ENCODE measurements at regions not wholly inside any gene's neighbourhood (a gene's known extent, or its start where the extent isn't known, plus 50 kb on each side); places are given as distances from the start of the nearest gene placed in this dataset.

DNA sequence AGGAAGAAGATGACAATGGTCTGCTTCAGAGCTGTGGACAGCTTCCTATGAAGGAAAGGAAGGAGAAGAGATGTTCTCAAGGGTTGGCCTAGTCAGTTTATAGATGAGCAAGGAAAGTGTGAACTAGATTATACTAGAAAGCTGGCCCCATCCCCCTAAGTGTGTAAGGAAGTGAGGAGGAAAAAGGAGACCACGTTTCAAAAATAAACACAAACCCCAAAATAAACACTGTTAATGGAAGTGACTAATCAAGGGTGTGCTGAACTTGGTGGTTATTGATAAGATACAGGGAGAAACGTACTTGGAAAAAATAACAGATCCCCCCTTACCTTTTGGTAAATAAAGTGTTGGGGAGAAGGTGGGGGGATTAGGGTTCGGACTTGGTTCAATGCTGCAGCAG lies 267.1 kb downstream of the SOX9 start:
- no peak overlapping the region for H3K4me3 ChIP-seq (ENCODE audit: low read length)
- ChIA-PET POLR2A (no interaction called here), CTCF (no interaction called here)
- H3K9me3 Mint-ChIP-seq = peaks cover 2% of the 10 kb centered on the region
- H3K36me3 ChIP-seq (ENCODE audit: insufficient read depth, low read length) = no peaks in the 10 kb centered on the region
- H3K9me3 ChIP-seq (ENCODE audit: control insufficient read depth in 1 of 2, insufficient read depth in 1 of 2, low read length in 2 of 2) = peaks cover 0 to 19% of the 10 kb centered on the region in 2 experiments
- TF ChIP-seq, protein P1, sequence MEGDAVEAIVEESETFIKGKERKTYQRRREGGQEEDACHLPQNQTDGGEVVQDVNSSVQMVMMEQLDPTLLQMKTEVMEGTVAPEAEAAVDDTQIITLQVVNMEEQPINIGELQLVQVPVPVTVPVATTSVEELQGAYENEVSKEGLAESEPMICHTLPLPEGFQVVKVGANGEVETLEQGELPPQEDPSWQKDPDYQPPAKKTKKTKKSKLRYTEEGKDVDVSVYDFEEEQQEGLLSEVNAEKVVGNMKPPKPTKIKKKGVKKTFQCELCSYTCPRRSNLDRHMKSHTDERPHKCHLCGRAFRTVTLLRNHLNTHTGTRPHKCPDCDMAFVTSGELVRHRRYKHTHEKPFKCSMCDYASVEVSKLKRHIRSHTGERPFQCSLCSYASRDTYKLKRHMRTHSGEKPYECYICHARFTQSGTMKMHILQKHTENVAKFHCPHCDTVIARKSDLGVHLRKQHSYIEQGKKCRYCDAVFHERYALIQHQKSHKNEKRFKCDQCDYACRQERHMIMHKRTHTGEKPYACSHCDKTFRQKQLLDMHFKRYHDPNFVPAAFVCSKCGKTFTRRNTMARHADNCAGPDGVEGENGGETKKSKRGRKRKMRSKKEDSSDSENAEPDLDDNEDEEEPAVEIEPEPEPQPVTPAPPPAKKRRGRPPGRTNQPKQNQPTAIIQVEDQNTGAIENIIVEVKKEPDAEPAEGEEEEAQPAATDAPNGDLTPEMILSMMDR (IDR thresholded peaks at IDR 0.05) = no peak
- H3K27ac Mint-ChIP-seq = no peak overlapping the region
- no peaks in the 10 kb centered on the region for H3K4me1 Mint-ChIP-seq (ENCODE audit: low read depth)
- ATAC-seq (ENCODE audit: poor library complexity) (no peak), DNase-seq (no peak)
- H3K36me3 Mint-ChIP-seq (ENCODE audit: low read depth) = no peaks in the 10 kb centered on the region
- H3K27me3 ChIP-seq (ENCODE audit: control insufficient read depth in 1 of 2, insufficient read depth in 2 of 2, low read length in 2 of 2) = no peaks in the 10 kb centered on the region
- no peaks in the 10 kb centered on the region for H3K4me1 ChIP-seq (ENCODE audit: insufficient read depth, low read length)
- no peak overlapping the region for H3K27ac ChIP-seq (ENCODE audit: low read depth in 1 of 2, low read length in 2 of 2)
- no peak overlapping the region for H3K4me3 Mint-ChIP-seq
- peaks cover 10% of the 10 kb centered on the region for H3K27me3 Mint-ChIP-seq
- intact Hi-C loops (cut with DNase I, micrococcal nuclease) = no loop called here

DNA sequence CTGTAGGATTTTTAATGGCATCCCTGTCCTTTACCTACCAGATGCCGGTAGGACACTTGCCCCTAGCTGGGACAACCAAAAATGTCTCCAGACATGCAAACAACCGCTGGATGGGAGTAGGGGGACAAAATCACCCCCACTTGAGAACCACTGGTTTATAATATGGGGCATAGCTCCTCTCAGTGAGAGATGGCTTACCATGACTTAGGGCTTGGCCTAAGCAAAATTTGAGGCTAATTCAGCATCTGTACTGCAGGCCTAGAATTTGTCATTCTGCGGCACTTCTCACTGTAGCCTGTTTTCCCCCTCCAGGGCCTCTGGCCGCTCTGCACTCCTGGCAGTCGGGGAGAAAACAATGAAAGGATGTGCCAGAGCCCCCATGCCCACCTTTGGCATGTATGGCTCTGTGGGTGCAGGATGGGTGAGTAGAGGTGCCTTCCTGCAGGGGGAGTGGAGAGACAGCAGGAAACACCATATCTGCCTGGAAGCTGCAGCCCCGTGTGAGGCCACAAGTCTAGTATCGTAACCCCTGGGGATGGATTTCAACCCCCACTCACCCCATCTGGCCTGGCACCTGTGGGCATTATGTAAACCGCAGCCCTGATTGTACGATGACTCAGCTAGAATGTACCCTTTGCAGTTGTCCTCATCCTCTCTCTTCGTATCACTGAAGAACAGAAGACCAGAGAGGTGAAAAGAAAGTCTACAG lies 268.1 kb downstream of the SOX9 start:
- no peak overlapping the region for H3K4me3 Mint-ChIP-seq
- ATAC-seq (ENCODE audit: poor library complexity) = no peak
- Histone ChIP-seq H3K4me1 (ENCODE audit: insufficient read depth, low read length) (no peaks in the 10 kb centered on the region), H3K36me3 (ENCODE audit: insufficient read depth, low read length) (no peaks in the 10 kb centered on the region), H3K27me3 (ENCODE audit: control insufficient read depth in 1 of 2, insufficient read depth in 2 of 2, low read length in 2 of 2) (no peaks in the 10 kb centered on the region), H3K27ac (ENCODE audit: low read depth in 1 of 2, low read length in 2 of 2) (no peak overlapping the region), H3K9me3 (ENCODE audit: control insufficient read depth in 1 of 2, insufficient read depth in 1 of 2, low read length in 2 of 2) (peaks cover 0 to 19% of the 10 kb centered on the region in 2 experiments), H3K4me3 (ENCODE audit: low read length) (no peak overlapping the region)
- intact Hi-C loops (cut with DNase I, micrococcal nuclease) = no loop called here
- ChIA-PET POLR2A (no interaction called here), CTCF (no interaction called here)
- H3K9me3 Mint-ChIP-seq = peaks cover 2% of the 10 kb centered on the region
- H3K27ac Mint-ChIP-seq = no peak overlapping the region
- peaks cover 5% of the 10 kb centered on the region for H3K27me3 Mint-ChIP-seq
- H3K36me3 Mint-ChIP-seq (ENCODE audit: low read depth) = no peaks in the 10 kb centered on the region
- TF ChIP-seq, protein P1 (IDR thresholded peaks at IDR 0.05) = no peak
- no peak for DNase-seq
- no peaks in the 10 kb centered on the region for H3K4me1 Mint-ChIP-seq (ENCODE audit: low read depth)

GRCh38 chr17:72390675-72391508 lies 270.1 kb downstream of the SOX9 start:
- no peaks in the 10 kb centered on the region for H3K9me3 Mint-ChIP-seq
- no peak for DNase-seq
- H3K4me1 Mint-ChIP-seq (ENCODE audit: low read depth) = no peaks in the 10 kb centered on the region
- TF ChIP-seq, protein P1 (IDR thresholded peaks at IDR 0.05) = no peak
- intact Hi-C loops (cut with DNase I, micrococcal nuclease) = no loop called here
- H3K36me3 ChIP-seq (ENCODE audit: insufficient read depth, low read length) = no peaks in the 10 kb centered on the region
- POLR2A ChIA-PET = no interaction called here
- no peak overlapping the region for H3K4me3 Mint-ChIP-seq
- CTCF ChIA-PET = no interaction called here
- H3K27me3 ChIP-seq (ENCODE audit: control insufficient read depth in 1 of 2, insufficient read depth in 2 of 2, low read length in 2 of 2) = no peaks in the 10 kb centered on the region
- no peaks in the 10 kb centered on the region for H3K36me3 Mint-ChIP-seq (ENCODE audit: low read depth)
- no peaks in the 10 kb centered on the region for H3K27me3 Mint-ChIP-seq
- no peak overlapping the region for H3K27ac Mint-ChIP-seq
- no peaks in the 10 kb centered on the region for H3K4me1 ChIP-seq (ENCODE audit: insufficient read depth, low read length)
- ATAC-seq (ENCODE audit: poor library complexity) = no peak
- H3K9me3 ChIP-seq (ENCODE audit: control insufficient read depth in 1 of 2, insufficient read depth in 1 of 2, low read length in 2 of 2) = peaks cover 0 to 27% of the 10 kb centered on the region in 2 experiments
- H3K27ac ChIP-seq (ENCODE audit: low read depth in 1 of 2, low read length in 2 of 2) = no peak overlapping the region
- no peak overlapping the region for H3K4me3 ChIP-seq (ENCODE audit: low read length)

All from CD4-positive, alpha-beta T cell (primary cell).